Parathyroid adenoma (tissue), 2 donors: ENCODE measurements at regions not wholly inside any gene's neighbourhood (a gene's known extent, or its start where the extent isn't known, plus 50 kb on each side); places are given as distances from the start of the nearest gene placed in this dataset.

Experiments
- H2AFZ ChIP-seq: fragments of 300-600 bp; sonication (generic); one replicate; pipeline ENCODE4 v1.7.0; 2017; ENCODE audit warnings: antibody characterized with exemption, mild to moderate bottlenecking
- H3K27ac ChIP-seq: fragments of 300-600 bp; sonication (generic); one replicate; pipeline ENCODE4 v1.7.0; 2017
- H3K27me3 ChIP-seq: fragments of 300-600 bp; sonication (generic); one replicate; pipeline ENCODE4 v1.7.0; 2017; ENCODE audit warnings: low read length; ENCODE audit not compliant: control insufficient read depth, insufficient read depth
- H3K36me3 ChIP-seq: fragments of 300-600 bp; sonication (generic); one replicate; pipeline ENCODE4 v1.7.0; 2017; ENCODE audit warnings: low read length; ENCODE audit not compliant: control insufficient read depth, insufficient read depth
- H3K4me1 ChIP-seq: fragments of 300-600 bp; sonication (generic); one replicate; pipeline ENCODE4 v1.7.0; 2017; ENCODE audit warnings: control low read depth
- H3K4me2 ChIP-seq: fragments of 300-600 bp; sonication (generic); one replicate; pipeline ENCODE4 v1.7.0; 2017; ENCODE audit warnings: low read length
- H3K4me3 ChIP-seq: fragments of 300-600 bp; sonication (generic); one replicate; pipeline ENCODE4 v1.7.0; 2017; ENCODE audit warnings: low read depth, low read length
- H3K79me2 ChIP-seq: fragments of 300-600 bp; sonication (generic); one replicate; pipeline ENCODE4 v1.7.0; 2017; ENCODE audit warnings: control low read depth
- H3K9ac ChIP-seq: fragments of 300-600 bp; sonication (generic); one replicate; pipeline ENCODE4 v1.7.0; 2017; ENCODE audit warnings: mild to moderate bottlenecking
- H3K9me3 ChIP-seq: fragments of 300-600 bp; sonication (generic); one replicate; pipeline ENCODE4 v1.7.0; 2017; ENCODE audit warnings: low read length; ENCODE audit not compliant: control insufficient read depth
- CTCF ChIP-seq: fragments of 300-600 bp; sonication (generic); IDR thresholded peaks from one replicate; pipeline ENCODE4 v1.7.0; 2017; ENCODE audit warnings: antibody characterized with exemption, mild to moderate bottlenecking
- donor health status: primary hyperparathyroidism.

GRCh38 chr6:10276106-10276505 lies 138.8 kb downstream of the TFAP2A start:
- no peak overlapping the region for H3K27ac ChIP-seq
- no peaks in the 10 kb centered on the region for H3K9me3 ChIP-seq
- H3K79me2 ChIP-seq = no peaks in the 10 kb centered on the region
- no peaks in the 10 kb centered on the region for H3K4me1 ChIP-seq
- H3K36me3 ChIP-seq = no peaks in the 10 kb centered on the region
- H3K9ac ChIP-seq = no peak overlapping the region
- H3K4me2 ChIP-seq = no peak overlapping the region
- H2AFZ ChIP-seq = no peak overlapping the region
- no peak overlapping the region for H3K4me3 ChIP-seq
- no peak for TF ChIP-seq CTCF
- H3K27me3 ChIP-seq = no peaks in the 10 kb centered on the region

GRCh38 chr6:10272591-10272990 lies 142.3 kb downstream of the TFAP2A start:
- H3K4me2 ChIP-seq = no peak overlapping the region
- H2AFZ ChIP-seq = no peak overlapping the region
- H3K79me2 ChIP-seq = no peaks in the 10 kb centered on the region
- no peak overlapping the region for H3K27ac ChIP-seq
- no peak overlapping the region for H3K4me3 ChIP-seq
- H3K4me1 ChIP-seq = no peaks in the 10 kb centered on the region
- H3K9me3 ChIP-seq = no peaks in the 10 kb centered on the region
- TF ChIP-seq CTCF = no peak
- H3K9ac ChIP-seq = no peak overlapping the region
- H3K27me3 ChIP-seq = no peaks in the 10 kb centered on the region
- H3K36me3 ChIP-seq = no peaks in the 10 kb centered on the region

- Histone ChIP-seq H3K4me3 (no peak overlapping the region), H3K36me3 (no peaks in the 10 kb centered on the region), H3K4me2 (no peak overlapping the region), H3K27ac (no peak overlapping the region), H3K9ac (no peak overlapping the region), H2AFZ (no peak overlapping the region), H3K27me3 (no peaks in the 10 kb centered on the region), H3K79me2 (no peaks in the 10 kb centered on the region), H3K4me1 (no peaks in the 10 kb centered on the region), H3K9me3 (no peaks in the 10 kb centered on the region)
- TF ChIP-seq CTCF = no peak
Observed at GRCh38 chr6:10271982-10272381, 142.9 kb downstream of the TFAP2A start.

GRCh38 chr6:10269814-10270472 lies 144.9 kb downstream of the TFAP2A start:
- no peaks in the 10 kb centered on the region for H3K9me3 ChIP-seq
- TF ChIP-seq CTCF = no peak
- no peak overlapping the region for H3K4me2 ChIP-seq
- H3K9ac ChIP-seq = no peak overlapping the region
- no peaks in the 10 kb centered on the region for H3K4me1 ChIP-seq
- H3K79me2 ChIP-seq = no peaks in the 10 kb centered on the region
- no peak overlapping the region for H3K4me3 ChIP-seq
- H3K36me3 ChIP-seq = no peaks in the 10 kb centered on the region
- no peaks in the 10 kb centered on the region for H3K27me3 ChIP-seq
- H3K27ac ChIP-seq = no peak overlapping the region
- no peak overlapping the region for H2AFZ ChIP-seq

GRCh38 chr6:10268611-10269310 lies 146.1 kb downstream of the TFAP2A start:
- no peak overlapping the region for H3K4me3 ChIP-seq
- H3K27me3 ChIP-seq = no peaks in the 10 kb centered on the region
- H3K4me2 ChIP-seq = no peak overlapping the region
- no peaks in the 10 kb centered on the region for H3K4me1 ChIP-seq
- no peaks in the 10 kb centered on the region for H3K9me3 ChIP-seq
- TF ChIP-seq CTCF = no peak
- no peak overlapping the region for H3K9ac ChIP-seq
- H3K79me2 ChIP-seq = no peaks in the 10 kb centered on the region
- no peaks in the 10 kb centered on the region for H3K36me3 ChIP-seq
- H2AFZ ChIP-seq = no peak overlapping the region
- H3K27ac ChIP-seq = no peak overlapping the region
